ENCODE measurements at regions not wholly inside any gene's neighbourhood (a gene's known extent, or its start where the extent isn't known, plus 50 kb on each side); places are given as distances from the start of the nearest gene placed in this dataset.

- no peak for TF ChIP-seq CTCF (IDR thresholded peaks at IDR 0.05; ENCODE audit: extremely low read depth in 1 of 2, insufficient read depth in 1 of 2, low read depth in 1 of 2, low read length in 2 of 2)
- no peak for TF ChIP-seq EZH2 (IDR thresholded peaks at IDR 0.05; ENCODE audit: borderline replicate concordance, low read depth, low read length, severe bottlenecking)
- no peak for TF ChIP-seq POLR2AphosphoS5 (IDR thresholded peaks at IDR 0.05; ENCODE audit: insufficient read depth, low read depth, low read length)
- TF ChIP-seq POLR2A (IDR thresholded peaks at IDR 0.05; ENCODE audit: low read depth, low read length): no peak
Measured at GRCh38 chrX:3518870-3519269, 172.4 kb upstream of the MXRA5 start.
